Mononuclear cell (primary cell): ENCODE measurements at regions not wholly inside any gene's neighbourhood (a gene's known extent, or its start where the extent isn't known, plus 50 kb on each side); places are given as distances from the start of the nearest gene placed in this dataset.

Experiments
- H3K27me3 ChIP-seq: 2 replicates; pipeline ENCODE4 v1.6.0; 2011; ENCODE audit warnings: low read length, control low read depth; ENCODE audit not compliant: insufficient read depth
- H3K4me1 ChIP-seq: 2 replicates; pipeline ENCODE4 v1.5.1; 2011; ENCODE audit warnings: mild to moderate bottlenecking, low read length, control low read depth; ENCODE audit not compliant: insufficient read depth
- H3K4me3 ChIP-seq: 2 replicates; pipeline ENCODE4 v1.5.1; 2011; ENCODE audit warnings: mild to moderate bottlenecking, low read length, moderate library complexity
- H3K9me3 ChIP-seq: 2 replicates; pipeline ENCODE4 v1.5.1; 2011; ENCODE audit warnings: low read depth, mild to moderate bottlenecking, control low read depth, low read length

- Histone ChIP-seq H3K4me1 (peaks cover 17% of the 10 kb centered on the region), H3K9me3 (peaks cover 9% of the 10 kb centered on the region), H3K27me3 (no peaks in the 10 kb centered on the region)
These were observed 53.0 kb upstream of the SMOX start for GRCh38 chr20:4095639-4096038.

GRCh38 chr20:4091490-4092479 is 56.8 kb upstream of the SMOX start:
- Histone ChIP-seq H3K9me3 (peaks cover 9% of the 10 kb centered on the region), H3K27me3 (no peaks in the 10 kb centered on the region), H3K4me3 (no peak overlapping the region), H3K4me1 (peaks cover 39% of the 10 kb centered on the region)

More at GRCh38 chr20:4095639-4096038, 53.0 kb upstream of the SMOX start:
- no peak overlapping the region for H3K4me3 ChIP-seq

- Histone ChIP-seq H3K4me1 (peaks cover 48% of the 10 kb centered on the region), H3K9me3 (peaks cover 9% of the 10 kb centered on the region), H3K4me3 (no peak overlapping the region), H3K27me3 (no peaks in the 10 kb centered on the region)
These were observed 57.7 kb upstream of the SMOX start for GRCh38 chr20:4090756-4091489.

GRCh38 chr20:4089756-4090487 is 58.7 kb upstream of the SMOX start:
- Histone ChIP-seq H3K4me3 (no peak overlapping the region), H3K4me1 (peaks cover 56% of the 10 kb centered on the region)

GRCh38 chr20:4088766-4089165 is 59.9 kb upstream of the SMOX start:
- Histone ChIP-seq H3K4me3 (no peak overlapping the region), H3K27me3 (no peaks in the 10 kb centered on the region), H3K9me3 (no peaks in the 10 kb centered on the region), H3K4me1 (peaks cover 67% of the 10 kb centered on the region)

More at GRCh38 chr20:4089756-4090487, 58.7 kb upstream of the SMOX start:
- Histone ChIP-seq H3K9me3 (peaks cover under 1% of the 10 kb centered on the region), H3K27me3 (no peaks in the 10 kb centered on the region)

- no peaks in the 10 kb centered on the region for H3K9me3 ChIP-seq
- peaks cover 75% of the 10 kb centered on the region for H3K4me1 ChIP-seq
- H3K27me3 ChIP-seq: no peaks in the 10 kb centered on the region
- H3K4me3 ChIP-seq: no peak overlapping the region
These were observed 60.7 kb upstream of the SMOX start for GRCh38 chr20:4087923-4088322.

- H3K4me3 ChIP-seq: no peak overlapping the region
- peaks cover 80% of the 10 kb centered on the region for H3K4me1 ChIP-seq
- no peaks in the 10 kb centered on the region for H3K9me3 ChIP-seq
- no peaks in the 10 kb centered on the region for H3K27me3 ChIP-seq
These were observed 61.6 kb upstream of the SMOX start for GRCh38 chr20:4086771-4087687.

- no peak overlapping the region for H3K4me3 ChIP-seq
- no peaks in the 10 kb centered on the region for H3K27me3 ChIP-seq
- H3K4me1 ChIP-seq: peaks cover 62% of the 10 kb centered on the region
These were observed 63.9 kb upstream of the SMOX start for GRCh38 chr20:4084721-4085120.

GRCh38 chr20:4084096-4084495 is 64.5 kb upstream of the SMOX start:
- Histone ChIP-seq H3K4me3 (no peak overlapping the region), H3K4me1 (peaks cover 60% of the 10 kb centered on the region), H3K9me3 (peaks cover 5% of the 10 kb centered on the region), H3K27me3 (no peaks in the 10 kb centered on the region)

More at GRCh38 chr20:4084721-4085120, 63.9 kb upstream of the SMOX start:
- peaks cover 5% of the 10 kb centered on the region for H3K9me3 ChIP-seq

GRCh38 chr20:4083098-4083865 is 65.3 kb upstream of the SMOX start:
- Histone ChIP-seq H3K4me1 (peaks cover 56% of the 10 kb centered on the region), H3K9me3 (peaks cover 5% of the 10 kb centered on the region), H3K4me3 (no peak overlapping the region), H3K27me3 (no peaks in the 10 kb centered on the region)

GRCh38 chr20:4082406-4083097 is 66.1 kb upstream of the SMOX start:
- H3K9me3 ChIP-seq: peaks cover 5% of the 10 kb centered on the region
- H3K4me3 ChIP-seq: peak overlapping the region; percentile 15
- peaks cover 56% of the 10 kb centered on the region for H3K4me1 ChIP-seq
- H3K27me3 ChIP-seq: no peaks in the 10 kb centered on the region

- H3K4me3 ChIP-seq: no peak overlapping the region
- no peaks in the 10 kb centered on the region for H3K27me3 ChIP-seq
- H3K4me1 ChIP-seq: peaks cover 51% of the 10 kb centered on the region
- H3K9me3 ChIP-seq: peaks cover 5% of the 10 kb centered on the region
These were observed 66.1 kb upstream of the RNF24 start for GRCh38 chr20:4081421-4081820.

- H3K4me1 ChIP-seq: peaks cover 34% of the 10 kb centered on the region
- H3K27me3 ChIP-seq: no peaks in the 10 kb centered on the region
- no peak overlapping the region for H3K4me3 ChIP-seq
- peaks cover 4% of the 10 kb centered on the region for H3K9me3 ChIP-seq
These were observed 61.3 kb upstream of the RNF24 start for GRCh38 chr20:4076671-4077070.
